Choroid plexus epithelial cell (primary cell): ENCODE measurements at regions not wholly inside any gene's neighbourhood (a gene's known extent, or its start where the extent isn't known, plus 50 kb on each side); places are given as distances from the start of the nearest gene placed in this dataset.
"Not testable (repeated sequence)": the region's sequence is repeated elsewhere in the genome, so short reads cannot be mapped to it uniquely, and the experiment has no call there.

Experiments
- DNase-seq: peaks from one replicate; pipeline ENCODE4 v3.0.0-alpha.2; 2010; ENCODE audit warnings: low read depth
- H3K4me3 ChIP-seq: 2 replicates; pipeline ENCODE4 v1.5.1; 2011; ENCODE audit warnings: low read depth, mild to moderate bottlenecking, control low read depth, low read length, moderate library complexity
- TF ChIP-seq, protein P1 (sequence below): conservative IDR thresholded peaks from 2 replicates; pipeline ENCODE4 v1.5.1; 2011; ENCODE audit warnings: low read depth, mild to moderate bottlenecking, control low read depth, inconsistent platforms, low read length, moderate library complexity

- TF ChIP-seq, protein P1, sequence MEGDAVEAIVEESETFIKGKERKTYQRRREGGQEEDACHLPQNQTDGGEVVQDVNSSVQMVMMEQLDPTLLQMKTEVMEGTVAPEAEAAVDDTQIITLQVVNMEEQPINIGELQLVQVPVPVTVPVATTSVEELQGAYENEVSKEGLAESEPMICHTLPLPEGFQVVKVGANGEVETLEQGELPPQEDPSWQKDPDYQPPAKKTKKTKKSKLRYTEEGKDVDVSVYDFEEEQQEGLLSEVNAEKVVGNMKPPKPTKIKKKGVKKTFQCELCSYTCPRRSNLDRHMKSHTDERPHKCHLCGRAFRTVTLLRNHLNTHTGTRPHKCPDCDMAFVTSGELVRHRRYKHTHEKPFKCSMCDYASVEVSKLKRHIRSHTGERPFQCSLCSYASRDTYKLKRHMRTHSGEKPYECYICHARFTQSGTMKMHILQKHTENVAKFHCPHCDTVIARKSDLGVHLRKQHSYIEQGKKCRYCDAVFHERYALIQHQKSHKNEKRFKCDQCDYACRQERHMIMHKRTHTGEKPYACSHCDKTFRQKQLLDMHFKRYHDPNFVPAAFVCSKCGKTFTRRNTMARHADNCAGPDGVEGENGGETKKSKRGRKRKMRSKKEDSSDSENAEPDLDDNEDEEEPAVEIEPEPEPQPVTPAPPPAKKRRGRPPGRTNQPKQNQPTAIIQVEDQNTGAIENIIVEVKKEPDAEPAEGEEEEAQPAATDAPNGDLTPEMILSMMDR = no peak
- no peak for DNase-seq
These were observed 64.5 kb upstream of the CSF1 start for GRCh38 chr1:109846162-109846561.

GRCh38 chr1:109845658-109846057 lies 65.0 kb upstream of the CSF1 start:
- TF ChIP-seq, protein P1 = no peak
- H3K4me3 ChIP-seq = no peak overlapping the region
- no peak for DNase-seq

More at GRCh38 chr1:109846162-109846561, 64.5 kb upstream of the CSF1 start:
- no peak overlapping the region for H3K4me3 ChIP-seq

DNA sequence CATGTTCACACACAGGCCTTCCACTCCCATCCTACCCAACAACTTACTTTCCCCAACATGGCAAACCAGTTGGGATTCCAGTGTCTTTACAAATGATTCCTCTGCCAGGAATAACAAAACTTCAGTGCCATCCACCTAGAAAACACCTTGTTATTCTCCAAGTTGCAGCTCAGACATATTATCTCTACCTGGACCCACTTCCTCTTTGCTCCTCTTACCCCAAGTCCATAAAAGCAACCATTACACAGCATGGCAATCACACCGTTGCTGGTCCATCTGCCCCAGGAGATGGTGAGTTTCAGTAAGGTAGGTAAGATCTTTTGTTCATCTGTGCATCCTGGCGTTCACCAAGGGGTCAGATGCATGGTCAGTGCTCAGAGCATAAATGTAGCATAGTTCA lies 66.0 kb upstream of the CSF1 start:
- TF ChIP-seq, protein P1 = no peak
- no peak for DNase-seq
- no peak overlapping the region for H3K4me3 ChIP-seq

GRCh38 chr1:109840011-109840629 lies 70.5 kb upstream of the CSF1 start:
- TF ChIP-seq, protein P1 = no peak

GRCh38 chr1:109839276-109839675 lies 71.4 kb upstream of the CSF1 start:
- not testable (repeated sequence) for H3K4me3 ChIP-seq, DNase-seq

More at GRCh38 chr1:109840011-109840629, 70.5 kb upstream of the CSF1 start:
- DNase-seq = no peak
- no peak overlapping the region for H3K4me3 ChIP-seq

DNA sequence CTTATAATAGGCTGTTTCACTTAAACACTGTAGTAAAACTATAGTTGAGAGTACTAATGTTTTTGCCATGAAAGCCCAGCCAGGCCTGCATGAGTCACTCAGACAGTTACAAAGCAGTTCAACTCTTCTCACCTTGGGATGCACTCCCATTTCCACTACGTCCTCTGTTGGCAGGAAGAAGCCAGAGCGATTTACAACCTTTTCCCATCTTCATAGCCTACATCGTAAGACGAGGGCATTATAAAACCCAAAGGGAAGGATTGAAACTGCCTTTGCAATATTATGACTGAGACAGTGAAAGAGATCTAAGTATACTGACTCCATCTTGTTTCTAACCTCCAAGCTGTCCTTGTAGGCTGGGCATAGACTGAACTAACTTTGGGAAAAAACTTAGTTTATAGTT lies 71.8 kb upstream of the CSF1 start:
- H3K4me3 ChIP-seq = no peak overlapping the region
- TF ChIP-seq, protein P1 = peak; percentile 32
- DNase-seq = peak; percentile 79

DNA sequence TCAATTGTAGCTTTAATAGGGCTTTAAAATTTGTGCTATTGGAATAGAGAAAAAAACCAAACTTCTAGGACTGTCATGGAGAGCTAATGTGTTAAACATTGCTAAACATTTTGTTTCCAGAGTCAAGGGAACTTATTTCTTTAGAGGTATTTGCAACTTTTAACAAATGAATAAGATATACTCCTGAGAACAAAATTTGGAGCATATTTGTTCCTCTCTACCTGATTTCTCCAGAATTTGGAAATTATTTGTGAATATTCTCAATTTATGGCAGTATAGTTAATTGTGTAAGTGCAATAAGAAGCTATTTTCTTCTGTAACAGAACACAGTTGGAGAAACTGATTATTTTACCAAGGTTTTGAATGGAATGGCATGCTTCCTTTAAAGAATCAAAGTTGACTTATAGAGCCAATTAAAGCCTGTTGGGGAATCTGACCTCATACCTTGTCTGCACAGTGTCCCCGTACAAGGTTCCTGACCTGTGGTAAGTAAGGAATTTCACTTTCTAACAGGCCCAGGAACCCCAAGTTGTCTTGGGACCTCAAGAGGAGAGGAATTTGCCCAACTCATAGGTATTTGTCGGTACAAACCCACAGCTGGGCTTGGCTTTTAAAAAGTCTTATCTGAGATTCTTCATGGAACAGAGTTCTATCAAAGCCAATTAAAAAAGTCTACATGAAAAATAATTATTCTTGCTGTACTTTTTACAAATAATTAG lies 72.6 kb upstream of the CSF1 start:
- no peak overlapping the region for H3K4me3 ChIP-seq
- TF ChIP-seq, protein P1 = no peak
- DNase-seq = no peak

DNA sequence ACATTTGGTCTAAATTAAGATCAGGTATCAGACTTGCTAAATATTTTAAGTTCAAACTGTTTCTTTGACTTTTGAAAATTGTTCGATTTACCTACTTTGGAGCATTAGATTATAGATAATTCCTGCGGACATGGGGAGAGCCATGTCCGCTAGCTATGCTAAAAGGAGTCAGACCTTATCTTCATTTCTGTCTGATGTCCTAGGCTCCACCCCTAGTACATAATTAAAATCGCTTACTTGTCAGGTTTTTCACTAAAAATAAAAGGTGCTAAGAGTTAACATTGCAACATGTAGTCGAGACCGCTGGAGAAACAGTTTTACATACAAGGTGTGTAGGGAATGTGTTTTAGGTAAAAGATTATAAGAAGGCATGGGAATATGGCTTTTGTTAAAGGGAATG lies 71.9 kb upstream of the EPS8L3 start:
- H3K4me3 ChIP-seq, DNase-seq: not testable (repeated sequence)
